ENCODE measurements at regions not wholly inside any gene's neighbourhood (a gene's known extent, or its start where the extent isn't known, plus 50 kb on each side); places are given as distances from the start of the nearest gene placed in this dataset.

- no peak for DNase-seq (ENCODE audit: low spot score in 2 of 2)
- Histone ChIP-seq H3K4me3 (no peak overlapping the region), H3K9me3 (no peaks in the 10 kb centered on the region), H3K4me1 (no peaks in the 10 kb centered on the region), H3K36me3 (no peaks in the 10 kb centered on the region), H3K27ac (no peak overlapping the region), H3K27me3 (no peaks in the 10 kb centered on the region)
- 92% methylated on average over 5 of the region's 5 CpGs for WGBS
- no peak for TF ChIP-seq CTCF (IDR thresholded peaks at IDR 0.05)
- TF ChIP-seq POLR2A (IDR thresholded peaks at IDR 0.05): no peak
- TF ChIP-seq EP300 (IDR thresholded peaks at IDR 0.05): no peak
- TF ChIP-seq POLR2AphosphoS5 (IDR thresholded peaks at IDR 0.05): no peak
Observed at GRCh38 chr10:64329510-64329909, 808.3 kb downstream of the REEP3 start.

DNA sequence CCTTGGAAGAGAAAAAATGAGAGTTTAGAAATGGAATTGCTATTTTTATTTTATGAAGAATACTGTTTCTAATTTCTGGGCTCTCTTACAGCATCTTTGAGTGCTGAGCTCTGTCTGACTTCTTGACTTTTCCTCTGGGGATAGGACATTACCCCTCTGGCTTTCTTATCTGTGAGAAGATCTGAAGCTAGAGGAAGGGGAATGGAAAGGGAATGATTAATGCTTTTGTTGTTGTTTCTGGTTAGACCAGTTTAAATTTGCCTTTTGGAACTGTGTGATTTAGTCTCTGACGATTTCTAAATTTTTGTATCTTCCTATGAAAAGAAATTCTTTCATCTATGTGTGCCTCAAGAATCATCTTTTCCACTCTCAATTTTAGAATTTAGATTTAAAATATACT is 811.4 kb downstream of the REEP3 start:
- WGBS: 3% methylated on average over 1 of the region's 1 CpG
- H3K4me3 ChIP-seq: no peak overlapping the region
- no peaks in the 10 kb centered on the region for H3K36me3 ChIP-seq
- DNase-seq (ENCODE audit: low spot score in 2 of 2): no peak
- no peak for TF ChIP-seq POLR2A (IDR thresholded peaks at IDR 0.05)
- no peak for TF ChIP-seq CTCF (IDR thresholded peaks at IDR 0.05)
- TF ChIP-seq EP300 (IDR thresholded peaks at IDR 0.05): no peak
- TF ChIP-seq POLR2AphosphoS5 (IDR thresholded peaks at IDR 0.05): no peak
- H3K9me3 ChIP-seq: no peaks in the 10 kb centered on the region
- H3K27me3 ChIP-seq: no peaks in the 10 kb centered on the region
- no peak overlapping the region for H3K27ac ChIP-seq
- no peaks in the 10 kb centered on the region for H3K4me1 ChIP-seq

DNA sequence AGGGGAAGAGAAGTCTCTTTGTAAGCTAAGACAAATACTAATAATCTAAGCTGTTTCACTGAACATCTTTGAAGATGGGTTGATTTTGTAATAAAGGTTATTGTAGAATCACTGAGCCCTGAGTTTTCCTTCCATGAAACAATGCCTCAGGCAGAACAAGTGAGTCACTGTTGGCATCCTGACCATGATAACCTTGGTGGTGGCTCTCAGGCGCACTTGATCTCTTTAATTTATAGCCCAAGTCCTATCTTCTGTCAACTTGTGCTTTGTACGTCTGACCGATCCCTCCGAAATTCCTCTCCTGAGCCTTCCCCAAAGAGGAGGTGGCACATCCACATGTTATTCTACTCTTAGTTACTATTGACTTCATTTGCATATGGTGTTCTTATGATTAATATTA is 812.9 kb downstream of the REEP3 start:
- TF ChIP-seq POLR2AphosphoS5 (IDR thresholded peaks at IDR 0.05) (no peak), CTCF (IDR thresholded peaks at IDR 0.05) (no peak), EP300 (IDR thresholded peaks at IDR 0.05) (no peak), POLR2A (IDR thresholded peaks at IDR 0.05) (no peak)
- H3K36me3 ChIP-seq: no peaks in the 10 kb centered on the region
- H3K27ac ChIP-seq: no peak overlapping the region
- WGBS: 73% methylated on average over 4 of the region's 4 CpGs
- no peaks in the 10 kb centered on the region for H3K9me3 ChIP-seq
- H3K4me1 ChIP-seq: no peaks in the 10 kb centered on the region
- DNase-seq (ENCODE audit: low spot score in 2 of 2): no peak
- no peak overlapping the region for H3K4me3 ChIP-seq
- H3K27me3 ChIP-seq: no peaks in the 10 kb centered on the region

- no peaks in the 10 kb centered on the region for H3K9me3 ChIP-seq
- H3K27ac ChIP-seq: no peak overlapping the region
- TF ChIP-seq CTCF (IDR thresholded peaks at IDR 0.05): no peak
- no peak for TF ChIP-seq EP300 (IDR thresholded peaks at IDR 0.05)
- TF ChIP-seq POLR2AphosphoS5 (IDR thresholded peaks at IDR 0.05): no peak
- 85% methylated on average over 1 of the region's 1 CpG for WGBS
- H3K4me1 ChIP-seq: no peaks in the 10 kb centered on the region
- DNase-seq (ENCODE audit: low spot score in 2 of 2): no peak
- no peaks in the 10 kb centered on the region for H3K27me3 ChIP-seq
- no peak overlapping the region for H3K4me3 ChIP-seq
- H3K36me3 ChIP-seq: no peaks in the 10 kb centered on the region
Observed at GRCh38 chr10:64344211-64344610, 823.0 kb downstream of the REEP3 start.

- TF ChIP-seq CTCF (IDR thresholded peaks at IDR 0.05) (no peak), EP300 (IDR thresholded peaks at IDR 0.05) (no peak), POLR2AphosphoS5 (IDR thresholded peaks at IDR 0.05) (no peak), POLR2A (IDR thresholded peaks at IDR 0.05) (no peak)
- H3K9me3 ChIP-seq: no peaks in the 10 kb centered on the region
Observed at GRCh38 chr10:64345856-64346255, 824.7 kb downstream of the REEP3 start.

More at GRCh38 chr10:64345856-64346255, 824.7 kb downstream of the REEP3 start:
- no peak overlapping the region for H3K27ac ChIP-seq
- no peak for DNase-seq (ENCODE audit: low spot score in 2 of 2)
- H3K4me3 ChIP-seq: no peak overlapping the region
- H3K36me3 ChIP-seq: no peaks in the 10 kb centered on the region
- H3K4me1 ChIP-seq: no peaks in the 10 kb centered on the region
- H3K27me3 ChIP-seq: no peaks in the 10 kb centered on the region
